HL-60 (cell line): ENCODE measurements at regions not wholly inside any gene's neighbourhood (a gene's known extent, or its start where the extent isn't known, plus 50 kb on each side); places are given as distances from the start of the nearest gene placed in this dataset.

ENCODE experiments used
- CTCF ChIP-seq: IDR thresholded peaks from one replicate; pipeline ENCODE4 v1.5.1; 2011; ENCODE audit warnings: low read length, control low read depth, inconsistent platforms; ENCODE audit not compliant: insufficient read depth
- GABPA ChIP-seq: IDR thresholded peaks from 2 replicates; pipeline ENCODE4 v1.6.1; 2012; ENCODE audit warnings: low read depth
- SPI1 ChIP-seq: IDR thresholded peaks from 2 replicates; pipeline ENCODE4 v1.6.1; 2012; ENCODE audit warnings: low read depth, mild to moderate bottlenecking, borderline replicate concordance

- TF ChIP-seq SPI1 = no peak
- no peak for TF ChIP-seq CTCF
- no peak for TF ChIP-seq GABPA
Measured at GRCh38 chr15:36186376-36186775, 393.1 kb upstream of the CDIN1 start.
